Astrocyte (in vitro differentiated cells and primary cell): ENCODE measurements at regions not wholly inside any gene's neighbourhood (a gene's known extent, or its start where the extent isn't known, plus 50 kb on each side); places are given as distances from the start of the nearest gene placed in this dataset.

ENCODE experiments used
- EZH2 ChIP-seq: IDR thresholded peaks from 2 replicates; pipeline ENCODE4 v1.6.1; 2012; ENCODE audit warnings: mild to moderate bottlenecking, low read length, inconsistent platforms; ENCODE audit not compliant: insufficient read depth
- TF ChIP-seq, protein P1 (sequence below): IDR thresholded peaks from 2 replicates; pipeline ENCODE4 v1.5.1; 2011; ENCODE audit warnings: low read depth, mild to moderate bottlenecking, inconsistent platforms, low read length, moderate library complexity; ENCODE audit not compliant: insufficient read depth

DNA sequence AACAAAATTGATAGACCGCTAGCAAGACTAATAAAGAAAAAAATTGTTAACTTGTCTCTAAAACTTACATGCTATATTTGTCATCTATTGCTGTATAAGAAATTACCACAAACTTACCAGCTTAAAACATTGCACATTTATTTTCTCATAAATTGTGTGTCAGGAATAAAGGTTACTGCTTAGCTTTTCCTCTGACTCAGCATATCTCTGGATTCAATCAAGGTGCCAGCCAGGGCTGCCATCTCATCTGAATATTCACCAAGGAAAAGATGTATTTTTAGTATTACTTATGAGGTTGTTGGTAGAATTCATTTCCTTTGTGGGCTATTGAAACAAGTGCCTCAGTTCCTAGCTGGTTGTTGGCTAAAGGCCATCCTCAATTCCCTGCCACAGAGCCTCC is 912.6 kb upstream of the NEGR1 start:
- TF ChIP-seq, protein P1, sequence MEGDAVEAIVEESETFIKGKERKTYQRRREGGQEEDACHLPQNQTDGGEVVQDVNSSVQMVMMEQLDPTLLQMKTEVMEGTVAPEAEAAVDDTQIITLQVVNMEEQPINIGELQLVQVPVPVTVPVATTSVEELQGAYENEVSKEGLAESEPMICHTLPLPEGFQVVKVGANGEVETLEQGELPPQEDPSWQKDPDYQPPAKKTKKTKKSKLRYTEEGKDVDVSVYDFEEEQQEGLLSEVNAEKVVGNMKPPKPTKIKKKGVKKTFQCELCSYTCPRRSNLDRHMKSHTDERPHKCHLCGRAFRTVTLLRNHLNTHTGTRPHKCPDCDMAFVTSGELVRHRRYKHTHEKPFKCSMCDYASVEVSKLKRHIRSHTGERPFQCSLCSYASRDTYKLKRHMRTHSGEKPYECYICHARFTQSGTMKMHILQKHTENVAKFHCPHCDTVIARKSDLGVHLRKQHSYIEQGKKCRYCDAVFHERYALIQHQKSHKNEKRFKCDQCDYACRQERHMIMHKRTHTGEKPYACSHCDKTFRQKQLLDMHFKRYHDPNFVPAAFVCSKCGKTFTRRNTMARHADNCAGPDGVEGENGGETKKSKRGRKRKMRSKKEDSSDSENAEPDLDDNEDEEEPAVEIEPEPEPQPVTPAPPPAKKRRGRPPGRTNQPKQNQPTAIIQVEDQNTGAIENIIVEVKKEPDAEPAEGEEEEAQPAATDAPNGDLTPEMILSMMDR, result no peak
- no peak for TF ChIP-seq EZH2
